Panc1 (cell line): ENCODE measurements at regions not wholly inside any gene's neighbourhood (a gene's known extent, or its start where the extent isn't known, plus 50 kb on each side); places are given as distances from the start of the nearest gene placed in this dataset.

ENCODE experiments used
- TCF7L2 ChIP-seq: IDR thresholded peaks from 2 replicates; pipeline ENCODE4 v1.6.1; 2011; ENCODE audit warnings: mild to moderate bottlenecking, low read depth, low read length, inconsistent platforms
- TF ChIP-seq, protein P1 (sequence below): fragments of 450-650 bp; IDR thresholded peaks from 2 replicates; pipeline ENCODE4 v1.5.1; 2017; ENCODE audit warnings: mild to moderate bottlenecking
- TF ChIP-seq, protein P2 (sequence below), 2 experiments: IDR thresholded peaks; 2 replicates each; pipeline ENCODE4 v1.6.1; 2011 to 2012; ENCODE audit warnings: low read depth in 2 of 2, control low read depth in 1 of 2, low read length in 1 of 2, mild to moderate bottlenecking in 1 of 2, moderate library complexity in 1 of 2; ENCODE audit not compliant: insufficient read depth in 1 of 2

DNA sequence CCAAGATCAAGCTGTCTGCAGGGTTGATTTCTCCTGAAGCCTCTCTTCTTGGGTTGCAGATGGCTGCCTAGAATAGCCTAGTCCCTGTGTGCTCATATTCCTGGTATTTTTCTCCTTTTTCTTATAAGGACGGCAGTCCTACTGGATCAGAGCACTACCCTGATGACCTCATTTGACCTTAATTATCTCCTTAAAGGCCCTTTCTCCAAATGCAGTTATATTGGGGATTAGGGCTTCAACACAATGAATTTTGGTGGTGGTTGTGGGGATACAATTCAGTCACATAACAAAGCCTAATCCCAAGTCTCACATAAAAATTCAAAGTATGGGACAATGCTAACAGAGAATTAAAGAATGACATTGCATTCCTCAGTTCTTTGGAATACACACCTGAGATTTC, 238.8 kb upstream of the SALL1 start:
- TF ChIP-seq, protein P1, sequence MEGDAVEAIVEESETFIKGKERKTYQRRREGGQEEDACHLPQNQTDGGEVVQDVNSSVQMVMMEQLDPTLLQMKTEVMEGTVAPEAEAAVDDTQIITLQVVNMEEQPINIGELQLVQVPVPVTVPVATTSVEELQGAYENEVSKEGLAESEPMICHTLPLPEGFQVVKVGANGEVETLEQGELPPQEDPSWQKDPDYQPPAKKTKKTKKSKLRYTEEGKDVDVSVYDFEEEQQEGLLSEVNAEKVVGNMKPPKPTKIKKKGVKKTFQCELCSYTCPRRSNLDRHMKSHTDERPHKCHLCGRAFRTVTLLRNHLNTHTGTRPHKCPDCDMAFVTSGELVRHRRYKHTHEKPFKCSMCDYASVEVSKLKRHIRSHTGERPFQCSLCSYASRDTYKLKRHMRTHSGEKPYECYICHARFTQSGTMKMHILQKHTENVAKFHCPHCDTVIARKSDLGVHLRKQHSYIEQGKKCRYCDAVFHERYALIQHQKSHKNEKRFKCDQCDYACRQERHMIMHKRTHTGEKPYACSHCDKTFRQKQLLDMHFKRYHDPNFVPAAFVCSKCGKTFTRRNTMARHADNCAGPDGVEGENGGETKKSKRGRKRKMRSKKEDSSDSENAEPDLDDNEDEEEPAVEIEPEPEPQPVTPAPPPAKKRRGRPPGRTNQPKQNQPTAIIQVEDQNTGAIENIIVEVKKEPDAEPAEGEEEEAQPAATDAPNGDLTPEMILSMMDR = no peak
- TF ChIP-seq, protein P2, sequence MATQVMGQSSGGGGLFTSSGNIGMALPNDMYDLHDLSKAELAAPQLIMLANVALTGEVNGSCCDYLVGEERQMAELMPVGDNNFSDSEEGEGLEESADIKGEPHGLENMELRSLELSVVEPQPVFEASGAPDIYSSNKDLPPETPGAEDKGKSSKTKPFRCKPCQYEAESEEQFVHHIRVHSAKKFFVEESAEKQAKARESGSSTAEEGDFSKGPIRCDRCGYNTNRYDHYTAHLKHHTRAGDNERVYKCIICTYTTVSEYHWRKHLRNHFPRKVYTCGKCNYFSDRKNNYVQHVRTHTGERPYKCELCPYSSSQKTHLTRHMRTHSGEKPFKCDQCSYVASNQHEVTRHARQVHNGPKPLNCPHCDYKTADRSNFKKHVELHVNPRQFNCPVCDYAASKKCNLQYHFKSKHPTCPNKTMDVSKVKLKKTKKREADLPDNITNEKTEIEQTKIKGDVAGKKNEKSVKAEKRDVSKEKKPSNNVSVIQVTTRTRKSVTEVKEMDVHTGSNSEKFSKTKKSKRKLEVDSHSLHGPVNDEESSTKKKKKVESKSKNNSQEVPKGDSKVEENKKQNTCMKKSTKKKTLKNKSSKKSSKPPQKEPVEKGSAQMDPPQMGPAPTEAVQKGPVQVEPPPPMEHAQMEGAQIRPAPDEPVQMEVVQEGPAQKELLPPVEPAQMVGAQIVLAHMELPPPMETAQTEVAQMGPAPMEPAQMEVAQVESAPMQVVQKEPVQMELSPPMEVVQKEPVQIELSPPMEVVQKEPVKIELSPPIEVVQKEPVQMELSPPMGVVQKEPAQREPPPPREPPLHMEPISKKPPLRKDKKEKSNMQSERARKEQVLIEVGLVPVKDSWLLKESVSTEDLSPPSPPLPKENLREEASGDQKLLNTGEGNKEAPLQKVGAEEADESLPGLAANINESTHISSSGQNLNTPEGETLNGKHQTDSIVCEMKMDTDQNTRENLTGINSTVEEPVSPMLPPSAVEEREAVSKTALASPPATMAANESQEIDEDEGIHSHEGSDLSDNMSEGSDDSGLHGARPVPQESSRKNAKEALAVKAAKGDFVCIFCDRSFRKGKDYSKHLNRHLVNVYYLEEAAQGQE (IDR thresholded peaks at IDR 0.05; ENCODE audit: insufficient read depth in 1 of 2, low read depth in 2 of 2, low read length in 1 of 2) = no peak
- no peak for TF ChIP-seq TCF7L2
